SU-DHL-6 (cell line): ENCODE measurements at regions not wholly inside any gene's neighbourhood (a gene's known extent, or its start where the extent isn't known, plus 50 kb on each side); places are given as distances from the start of the nearest gene placed in this dataset.

Source experiments
- H2AFZ ChIP-seq: fragments of 200-600 bp; sonication (generic); 2 replicates; pipeline ENCODE4 v1.6.1; 2014; ENCODE audit warnings: low read depth, mild to moderate bottlenecking, moderate library complexity, mixed read lengths, antibody characterized with exemption, low read length; ENCODE audit not compliant: severe bottlenecking
- H3F3A ChIP-seq: fragments of 200-600 bp; shearing (Covaris generic); 2 replicates; pipeline ENCODE4 v1.6.0; 2016; ENCODE audit warnings: antibody characterized with exemption, mild to moderate bottlenecking; ENCODE audit not compliant: insufficient read depth
- H3K27ac ChIP-seq: fragments of 200-600 bp; sonication (generic); 2 replicates; pipeline ENCODE4 v1.5.1; 2016; ENCODE audit warnings: low read depth, mild to moderate bottlenecking, low read length, moderate library complexity, mixed read lengths
- H3K27me3 ChIP-seq: fragments of 200-600 bp; sonication (generic), shearing (Covaris generic); 2 replicates; pipeline ENCODE4 v1.6.0; 2014; ENCODE audit warnings: mild to moderate bottlenecking, low read length
- H3K36me3 ChIP-seq: fragments of 200-600 bp; sonication (generic); 2 replicates; pipeline ENCODE4 v1.6.1; 2014; ENCODE audit warnings: mild to moderate bottlenecking, low read length, mixed read lengths
- H3K4me2 ChIP-seq: fragments of 300-600, 200-600 bp; shearing (Covaris generic), sonication (generic); 2 replicates; pipeline ENCODE4 v1.6.0; 2014; ENCODE audit warnings: low read length, low read depth, mild to moderate bottlenecking; ENCODE audit not compliant: poor library complexity, severe bottlenecking
- H3K4me3 ChIP-seq: fragments of 200-600 bp; sonication (generic); 2 replicates; pipeline ENCODE4 v1.5.1; 2014; ENCODE audit warnings: antibody characterized with exemption, low read length, mild to moderate bottlenecking, mixed read lengths; ENCODE audit not compliant: insufficient read depth, poor library complexity, severe bottlenecking
- H3K79me2 ChIP-seq: fragments of 200-600 bp; sonication (generic); 2 replicates; pipeline ENCODE4 v1.6.1; 2014; ENCODE audit warnings: mild to moderate bottlenecking, low read length, moderate library complexity; ENCODE audit not compliant: insufficient read depth
- H3K9ac ChIP-seq: fragments of 200-600 bp; sonication (generic); 2 replicates; pipeline ENCODE4 v1.7.0; 2014; ENCODE audit warnings: mild to moderate bottlenecking, low read length
- H3K9me2 ChIP-seq: fragments of 200-600 bp; sonication (generic); replicated peaks from 2 replicates; pipeline ENCODE4 v1.6.1; 2014; ENCODE audit warnings: low read length; ENCODE audit not compliant: insufficient read depth
- H3K9me3 ChIP-seq: fragments of 200-600 bp; sonication (generic); 2 replicates; pipeline ENCODE4 v1.6.1; 2014; ENCODE audit warnings: low read length, mixed read lengths; ENCODE audit not compliant: insufficient read depth
- H4K20me1 ChIP-seq: fragments of 200-600 bp; sonication (generic); 2 replicates; pipeline ENCODE4 v1.6.1; 2014; ENCODE audit warnings: low read depth, mild to moderate bottlenecking, antibody characterized with exemption, low read length, moderate library complexity, mixed read lengths
- EZH2phosphoT487 ChIP-seq: fragments of 200-600 bp; sonication (generic), shearing (Covaris generic); conservative IDR thresholded peaks from 2 replicates; pipeline ENCODE4 v1.6.1; 2018; ENCODE audit warnings: mild to moderate bottlenecking, antibody characterized with exemption, low read length, moderate library complexity, mixed read lengths
- TF ChIP-seq, protein P1 (sequence below): fragments of 200-600 bp; sonication (generic); IDR thresholded peaks from one replicate; pipeline ENCODE4 v1.5.1; 2017; ENCODE audit warnings: antibody characterized with exemption, mild to moderate bottlenecking, low read length, moderate library complexity; ENCODE audit not compliant: insufficient read depth, poor library complexity, severe bottlenecking

DNA sequence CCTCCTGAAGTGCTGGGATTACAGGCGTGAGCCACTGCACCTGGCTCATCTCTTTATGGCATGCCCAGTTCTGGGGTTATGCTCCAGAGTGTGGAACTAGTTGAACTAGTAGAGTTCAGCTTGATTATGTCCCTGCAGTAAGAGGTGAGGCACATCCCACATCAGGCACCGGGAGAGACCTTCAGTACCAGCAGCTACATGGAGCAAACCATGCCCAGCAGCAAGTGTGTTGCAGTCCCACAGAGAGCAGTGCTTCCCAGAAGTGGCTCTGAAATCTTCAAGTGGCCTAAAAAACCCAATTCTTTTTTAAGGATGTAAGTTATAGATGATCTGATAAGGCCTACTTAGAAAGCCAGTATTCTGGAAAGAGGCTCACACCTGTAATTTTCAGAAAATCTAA is 331.9 kb upstream of the PRKCQ start:
- H3K4me2 ChIP-seq, result no peak overlapping the region
- H3K4me3 ChIP-seq, result no peak overlapping the region
- H3K79me2 ChIP-seq, result no peaks in the 10 kb centered on the region
- H3K27me3 ChIP-seq, result no peaks in the 10 kb centered on the region
- H3K9me2 ChIP-seq, result no peaks in the 10 kb centered on the region
- no peaks in the 10 kb centered on the region for H3K9me3 ChIP-seq
- TF ChIP-seq, protein P1, sequence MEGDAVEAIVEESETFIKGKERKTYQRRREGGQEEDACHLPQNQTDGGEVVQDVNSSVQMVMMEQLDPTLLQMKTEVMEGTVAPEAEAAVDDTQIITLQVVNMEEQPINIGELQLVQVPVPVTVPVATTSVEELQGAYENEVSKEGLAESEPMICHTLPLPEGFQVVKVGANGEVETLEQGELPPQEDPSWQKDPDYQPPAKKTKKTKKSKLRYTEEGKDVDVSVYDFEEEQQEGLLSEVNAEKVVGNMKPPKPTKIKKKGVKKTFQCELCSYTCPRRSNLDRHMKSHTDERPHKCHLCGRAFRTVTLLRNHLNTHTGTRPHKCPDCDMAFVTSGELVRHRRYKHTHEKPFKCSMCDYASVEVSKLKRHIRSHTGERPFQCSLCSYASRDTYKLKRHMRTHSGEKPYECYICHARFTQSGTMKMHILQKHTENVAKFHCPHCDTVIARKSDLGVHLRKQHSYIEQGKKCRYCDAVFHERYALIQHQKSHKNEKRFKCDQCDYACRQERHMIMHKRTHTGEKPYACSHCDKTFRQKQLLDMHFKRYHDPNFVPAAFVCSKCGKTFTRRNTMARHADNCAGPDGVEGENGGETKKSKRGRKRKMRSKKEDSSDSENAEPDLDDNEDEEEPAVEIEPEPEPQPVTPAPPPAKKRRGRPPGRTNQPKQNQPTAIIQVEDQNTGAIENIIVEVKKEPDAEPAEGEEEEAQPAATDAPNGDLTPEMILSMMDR, result no peak
- no peak for TF ChIP-seq EZH2phosphoT487
- H3K9ac ChIP-seq, result no peak overlapping the region
- no peak overlapping the region for H3K27ac ChIP-seq
- no peaks in the 10 kb centered on the region for H3K36me3 ChIP-seq
- H4K20me1 ChIP-seq, result no peaks in the 10 kb centered on the region
- no peak overlapping the region for H2AFZ ChIP-seq
- no peaks in the 10 kb centered on the region for H3F3A ChIP-seq

DNA sequence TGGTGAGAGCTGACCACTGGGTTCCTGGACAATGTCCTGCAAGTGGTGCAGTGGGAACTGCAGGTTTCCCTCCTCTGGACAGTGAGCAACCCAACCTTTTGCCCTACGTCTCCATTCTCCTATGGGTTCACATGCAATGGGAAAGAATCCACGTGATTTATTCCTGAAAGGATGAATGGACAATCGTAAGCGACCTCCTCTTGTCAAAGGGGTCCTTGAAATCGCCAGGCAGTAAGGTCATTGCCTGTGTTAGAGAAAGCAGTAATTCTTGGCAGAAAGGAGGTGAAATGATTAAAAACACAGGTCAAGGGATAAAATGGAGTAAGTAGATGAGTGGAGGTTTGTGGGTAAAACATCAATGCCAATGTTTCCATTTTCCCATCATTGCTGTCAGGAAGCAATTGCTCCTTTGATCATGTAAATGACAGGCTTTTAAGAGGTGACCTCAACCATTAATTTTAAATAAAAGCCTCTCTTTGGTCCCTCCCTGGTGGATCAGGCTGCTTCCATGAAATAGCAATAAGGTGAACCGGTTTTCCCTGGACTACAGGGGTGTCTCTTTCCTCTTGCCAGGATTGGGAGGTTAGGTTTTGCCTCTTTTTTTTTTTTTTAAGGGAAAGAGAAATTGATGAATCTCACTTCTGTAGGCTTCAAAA is 330.0 kb upstream of the PRKCQ start:
- no peak overlapping the region for H3K27ac ChIP-seq
- H3K36me3 ChIP-seq, result no peaks in the 10 kb centered on the region
- H3K9ac ChIP-seq, result no peak overlapping the region
- H4K20me1 ChIP-seq, result no peaks in the 10 kb centered on the region
- H3K4me2 ChIP-seq, result no peak overlapping the region
- no peaks in the 10 kb centered on the region for H3K79me2 ChIP-seq
- no peak overlapping the region for H2AFZ ChIP-seq
- TF ChIP-seq, protein P1, result no peak
- no peak for TF ChIP-seq EZH2phosphoT487
- no peaks in the 10 kb centered on the region for H3K27me3 ChIP-seq
- H3K4me3 ChIP-seq, result no peak overlapping the region
- H3K9me2 ChIP-seq, result no peaks in the 10 kb centered on the region
- no peaks in the 10 kb centered on the region for H3F3A ChIP-seq
- no peaks in the 10 kb centered on the region for H3K9me3 ChIP-seq

DNA sequence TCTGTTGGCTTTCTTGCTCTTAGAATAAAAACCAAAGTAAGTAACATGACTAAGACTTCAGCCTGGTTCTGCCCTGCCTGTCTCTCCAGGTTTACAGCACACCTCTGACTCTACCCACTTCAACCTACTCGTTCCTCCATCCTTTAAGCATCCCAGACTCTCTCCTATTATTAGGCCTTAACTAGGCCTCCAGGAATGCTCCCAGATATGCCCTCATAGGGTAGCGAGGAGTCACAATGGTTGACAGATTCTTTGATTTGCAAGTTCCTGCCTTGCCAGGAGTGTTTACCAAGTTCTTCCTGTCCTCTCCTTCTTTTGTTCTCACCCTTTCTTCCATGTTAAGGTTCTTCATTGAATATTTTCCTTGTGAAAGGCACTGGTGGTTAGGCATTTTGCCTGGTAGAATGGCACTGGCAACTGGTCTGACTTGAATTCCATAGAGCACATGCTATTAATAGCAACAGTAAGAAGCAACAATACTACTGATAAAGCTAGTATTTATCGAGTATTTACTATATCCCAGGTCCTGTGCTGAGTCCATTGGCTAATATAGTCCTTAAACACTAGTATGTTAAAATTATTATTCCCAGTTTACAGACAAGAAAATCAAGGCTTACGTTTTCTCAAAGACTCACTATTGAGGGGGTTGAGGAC is 327.9 kb upstream of the PRKCQ start:
- no peaks in the 10 kb centered on the region for H3K79me2 ChIP-seq
- no peaks in the 10 kb centered on the region for H3K36me3 ChIP-seq
- H3K9ac ChIP-seq, result no peak overlapping the region
- H3K27ac ChIP-seq, result no peak overlapping the region
- no peaks in the 10 kb centered on the region for H4K20me1 ChIP-seq
- no peaks in the 10 kb centered on the region for H3K9me3 ChIP-seq
- no peaks in the 10 kb centered on the region for H3K27me3 ChIP-seq
- H3K9me2 ChIP-seq, result no peaks in the 10 kb centered on the region
- TF ChIP-seq, protein P1, result no peak
- no peak for TF ChIP-seq EZH2phosphoT487
- H3F3A ChIP-seq, result no peaks in the 10 kb centered on the region
- no peak overlapping the region for H3K4me2 ChIP-seq
- H3K4me3 ChIP-seq, result no peak overlapping the region
- H2AFZ ChIP-seq, result no peak overlapping the region
